WTC11 (cell line): ENCODE measurements at regions not wholly inside any gene's neighbourhood (a gene's known extent, or its start where the extent isn't known, plus 50 kb on each side); places are given as distances from the start of the nearest gene placed in this dataset.

Experiments used
- CTCF ChIP-seq: fragments of 200-600 bp; IDR thresholded peaks from 2 replicates; pipeline ENCODE4 v1.8.0; 2022; ENCODE audit warnings: antibody characterized with exemption
- E2F1 ChIP-seq: sonication (generic); formaldehyde crosslinking; IDR thresholded peaks from 2 replicates; pipeline ENCODE4 v1.8.0; 2022; ENCODE audit warnings: mild to moderate bottlenecking, missing genetic modification reagents
- ESRRA ChIP-seq: sonication (generic); formaldehyde crosslinking; IDR thresholded peaks from 2 replicates; pipeline ENCODE4 v1.8.1; 2022; ENCODE audit warnings: mild to moderate bottlenecking, missing genetic modification reagents, borderline replicate concordance
- NR2C2 ChIP-seq: sonication (generic); formaldehyde crosslinking; IDR thresholded peaks from 2 replicates; pipeline ENCODE4 v1.8.0; 2022; ENCODE audit warnings: mild to moderate bottlenecking, missing genetic modification reagents
- SP1 ChIP-seq: sonication (generic); formaldehyde crosslinking; conservative IDR thresholded peaks from 2 replicates; pipeline ENCODE4 v1.8.1; 2022; ENCODE audit warnings: missing genetic modification reagents
- TF ChIP-seq, protein P1 (sequence below): sonication (generic); formaldehyde crosslinking; conservative IDR thresholded peaks from 2 replicates; pipeline ENCODE4 v1.8.1; 2022; ENCODE audit warnings: mild to moderate bottlenecking, missing genetic modification reagents

GRCh38 chr10:25104441-25104840 lies 70.4 kb upstream of the GPR158 start:
- TF ChIP-seq CTCF, result no peak
- TF ChIP-seq SP1 (CRISPR knock-in tag), result no peak
- TF ChIP-seq, protein P1, sequence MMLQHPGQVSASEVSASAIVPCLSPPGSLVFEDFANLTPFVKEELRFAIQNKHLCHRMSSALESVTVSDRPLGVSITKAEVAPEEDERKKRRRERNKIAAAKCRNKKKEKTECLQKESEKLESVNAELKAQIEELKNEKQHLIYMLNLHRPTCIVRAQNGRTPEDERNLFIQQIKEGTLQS (CRISPR knock-in tag), result no peak
- TF ChIP-seq NR2C2 (CRISPR knock-in tag), result no peak
- TF ChIP-seq E2F1 (CRISPR knock-in tag), result no peak
- TF ChIP-seq ESRRA (CRISPR knock-in tag), result no peak
